IPS-18a (cell line): ENCODE measurements at regions not wholly inside any gene's neighbourhood (a gene's known extent, or its start where the extent isn't known, plus 50 kb on each side); places are given as distances from the start of the nearest gene placed in this dataset.

Experiments used
- H3K27ac ChIP-seq: one replicate; pipeline ENCODE4 v1.5.1; 2013; ENCODE audit warnings: low read length
- H3K27me3 ChIP-seq: one replicate; pipeline ENCODE4 v1.6.1; 2013; ENCODE audit warnings: mild to moderate bottlenecking, low read length; ENCODE audit not compliant: control insufficient read depth, insufficient read depth
- H3K36me3 ChIP-seq: one replicate; pipeline ENCODE4 v1.6.1; 2013; ENCODE audit warnings: low read depth, low read length; ENCODE audit not compliant: control insufficient read depth
- H3K4me1 ChIP-seq: one replicate; pipeline ENCODE4 v1.6.1; 2013; ENCODE audit warnings: low read depth, low read length; ENCODE audit not compliant: control insufficient read depth
- H3K4me3 ChIP-seq: one replicate; pipeline ENCODE4 v1.5.1; 2013; ENCODE audit warnings: low read length
- H3K9ac ChIP-seq: one replicate; pipeline ENCODE4 v1.6.1; 2013; ENCODE audit warnings: mild to moderate bottlenecking, low read length, moderate library complexity
- H3K9me3 ChIP-seq: one replicate; pipeline ENCODE4 v1.6.1; 2013; ENCODE audit warnings: low read depth, low read length; ENCODE audit not compliant: control insufficient read depth

GRCh38 chr5:89232139-89232603, 349.2 kb upstream of the MEF2C start:
- Histone ChIP-seq H3K4me1 (no peaks in the 10 kb centered on the region), H3K27ac (no peak overlapping the region), H3K4me3 (no peak overlapping the region), H3K36me3 (no peaks in the 10 kb centered on the region), H3K27me3 (no peaks in the 10 kb centered on the region), H3K9ac (no peak overlapping the region), H3K9me3 (no peaks in the 10 kb centered on the region)

DNA sequence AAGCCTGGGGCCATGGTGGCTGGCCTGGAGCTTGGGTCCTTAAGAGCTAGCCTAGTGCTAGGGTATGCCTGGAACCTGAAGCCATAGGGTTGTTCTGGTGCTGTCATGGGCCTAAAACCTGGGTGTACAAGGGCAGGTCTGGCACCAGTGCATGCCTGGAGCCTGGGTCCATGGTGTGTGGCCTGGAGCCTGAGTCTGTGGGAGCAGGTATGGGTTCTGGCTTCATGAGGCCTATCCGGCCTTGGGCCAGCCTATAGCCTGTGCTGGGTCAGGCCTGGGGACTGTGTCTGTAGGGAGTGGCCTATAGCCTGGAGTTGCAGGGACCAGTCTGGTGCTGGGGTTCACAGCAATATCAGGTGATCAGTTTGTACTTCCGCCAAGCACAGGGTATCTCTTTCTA, 347.2 kb upstream of the MEF2C start:
- H3K9ac ChIP-seq = no peak overlapping the region
- H3K4me1 ChIP-seq = no peaks in the 10 kb centered on the region
- no peaks in the 10 kb centered on the region for H3K27me3 ChIP-seq
- H3K9me3 ChIP-seq = no peaks in the 10 kb centered on the region
- no peak overlapping the region for H3K27ac ChIP-seq
- no peaks in the 10 kb centered on the region for H3K36me3 ChIP-seq
- no peak overlapping the region for H3K4me3 ChIP-seq

GRCh38 chr5:89229331-89230070, 346.5 kb upstream of the MEF2C start:
- Histone ChIP-seq H3K27me3 (no peaks in the 10 kb centered on the region), H3K4me3 (no peak overlapping the region), H3K9me3 (no peaks in the 10 kb centered on the region), H3K27ac (no peak overlapping the region), H3K36me3 (no peaks in the 10 kb centered on the region), H3K4me1 (no peaks in the 10 kb centered on the region), H3K9ac (no peak overlapping the region)

GRCh38 chr5:89228355-89228754, 345.4 kb upstream of the MEF2C start:
- H3K27ac ChIP-seq = no peak overlapping the region
- H3K27me3 ChIP-seq = no peaks in the 10 kb centered on the region
- H3K36me3 ChIP-seq = no peaks in the 10 kb centered on the region
- H3K9me3 ChIP-seq = no peaks in the 10 kb centered on the region
- H3K4me3 ChIP-seq = no peak overlapping the region
- no peak overlapping the region for H3K9ac ChIP-seq
- H3K4me1 ChIP-seq = no peaks in the 10 kb centered on the region

GRCh38 chr5:89218364-89218763, 335.4 kb upstream of the MEF2C start:
- no peaks in the 10 kb centered on the region for H3K9me3 ChIP-seq
- H3K36me3 ChIP-seq = no peaks in the 10 kb centered on the region
- no peak overlapping the region for H3K9ac ChIP-seq
- H3K27me3 ChIP-seq = no peaks in the 10 kb centered on the region
- H3K4me3 ChIP-seq = no peak overlapping the region
- H3K27ac ChIP-seq = no peak overlapping the region
- no peaks in the 10 kb centered on the region for H3K4me1 ChIP-seq

GRCh38 chr5:89216606-89217005, 333.6 kb upstream of the MEF2C start:
- no peak overlapping the region for H3K9ac ChIP-seq
- H3K36me3 ChIP-seq = no peaks in the 10 kb centered on the region
- no peaks in the 10 kb centered on the region for H3K27me3 ChIP-seq
- no peak overlapping the region for H3K4me3 ChIP-seq
- no peaks in the 10 kb centered on the region for H3K9me3 ChIP-seq
- H3K27ac ChIP-seq = no peak overlapping the region
- no peaks in the 10 kb centered on the region for H3K4me1 ChIP-seq

GRCh38 chr5:89213573-89213972, 330.6 kb upstream of the MEF2C start:
- H3K9me3 ChIP-seq = no peaks in the 10 kb centered on the region
- H3K36me3 ChIP-seq = no peaks in the 10 kb centered on the region
- no peak overlapping the region for H3K9ac ChIP-seq
- H3K27ac ChIP-seq = no peak overlapping the region
- H3K4me3 ChIP-seq = no peak overlapping the region
- no peaks in the 10 kb centered on the region for H3K27me3 ChIP-seq
- H3K4me1 ChIP-seq = no peaks in the 10 kb centered on the region

- no peak overlapping the region for H3K9ac ChIP-seq
- no peak overlapping the region for H3K27ac ChIP-seq
- H3K4me1 ChIP-seq = no peaks in the 10 kb centered on the region
- no peaks in the 10 kb centered on the region for H3K9me3 ChIP-seq
- H3K27me3 ChIP-seq = no peaks in the 10 kb centered on the region
- H3K4me3 ChIP-seq = no peak overlapping the region
- H3K36me3 ChIP-seq = no peaks in the 10 kb centered on the region
Measured at GRCh38 chr5:89211836-89212235, 328.9 kb upstream of the MEF2C start.

GRCh38 chr5:89208811-89209210, 325.8 kb upstream of the MEF2C start:
- Histone ChIP-seq H3K27ac (no peak overlapping the region), H3K9me3 (no peaks in the 10 kb centered on the region), H3K4me3 (no peak overlapping the region), H3K27me3 (no peaks in the 10 kb centered on the region), H3K4me1 (no peaks in the 10 kb centered on the region), H3K9ac (no peak overlapping the region), H3K36me3 (no peaks in the 10 kb centered on the region)

DNA sequence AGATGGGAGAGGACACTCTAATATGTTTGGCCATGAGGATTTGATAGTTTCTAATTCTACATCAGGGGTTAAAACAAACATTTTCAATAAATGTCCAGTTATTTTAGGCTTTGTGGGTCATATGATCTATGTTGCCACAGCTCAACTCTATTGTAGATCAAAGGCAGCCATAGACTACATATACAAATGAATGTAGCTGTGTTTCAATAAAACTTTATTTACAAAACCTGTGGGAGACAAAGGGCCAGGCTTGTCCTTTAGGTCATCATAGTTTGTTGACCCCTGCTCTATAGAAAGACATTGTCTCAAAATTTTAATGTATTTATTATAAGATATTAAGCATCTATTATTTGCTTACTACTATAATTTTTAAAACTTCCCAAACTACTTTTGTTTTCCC, 325.4 kb upstream of the MEF2C start:
- H3K9ac ChIP-seq = no peak overlapping the region
- H3K36me3 ChIP-seq = no peaks in the 10 kb centered on the region
- no peaks in the 10 kb centered on the region for H3K27me3 ChIP-seq
- H3K27ac ChIP-seq = no peak overlapping the region
- no peaks in the 10 kb centered on the region for H3K9me3 ChIP-seq
- no peak overlapping the region for H3K4me3 ChIP-seq
- no peaks in the 10 kb centered on the region for H3K4me1 ChIP-seq

- Histone ChIP-seq H3K4me1 (no peaks in the 10 kb centered on the region), H3K9me3 (no peaks in the 10 kb centered on the region), H3K36me3 (no peaks in the 10 kb centered on the region), H3K27me3 (no peaks in the 10 kb centered on the region), H3K4me3 (no peak overlapping the region), H3K27ac (no peak overlapping the region), H3K9ac (no peak overlapping the region)
Measured at GRCh38 chr5:89204756-89205155, 321.8 kb upstream of the MEF2C start.

GRCh38 chr5:89203611-89204010, 320.6 kb upstream of the MEF2C start:
- no peak overlapping the region for H3K9ac ChIP-seq
- no peaks in the 10 kb centered on the region for H3K36me3 ChIP-seq
- no peaks in the 10 kb centered on the region for H3K9me3 ChIP-seq
- H3K27me3 ChIP-seq = no peaks in the 10 kb centered on the region
- no peak overlapping the region for H3K27ac ChIP-seq
- no peak overlapping the region for H3K4me3 ChIP-seq
- H3K4me1 ChIP-seq = no peaks in the 10 kb centered on the region
